Liver (tissue), 8 donors: ENCODE measurements at regions not wholly inside any gene's neighbourhood (a gene's known extent, or its start where the extent isn't known, plus 50 kb on each side); places are given as distances from the start of the nearest gene placed in this dataset.

Source experiments
- DNase-seq: peaks from one replicate; pipeline ENCODE4 v3.0.0-alpha.2; 2017; ENCODE audit warnings: low spot score
- H3K27ac ChIP-seq, 2 donors: one replicate each; pipeline ENCODE4 v1.7.0; 2013; ENCODE audit warnings: inconsistent platforms in 2 of 2, low read length in 2 of 2, control low read depth in 1 of 2, low read depth in 1 of 2, mild to moderate bottlenecking in 1 of 2
- H3K27me3 ChIP-seq, 4 donors: one replicate each; pipeline versions ENCODE4 v1.6.1 to v1.7.0; 2013; ENCODE audit warnings: low read length in 3 of 4, inconsistent platforms in 1 of 4, mild to moderate bottlenecking in 1 of 4, moderate library complexity in 1 of 4; ENCODE audit not compliant: control insufficient read depth in 4 of 4, insufficient read depth in 4 of 4
- H3K36me3 ChIP-seq, 4 donors: one replicate each; pipeline versions ENCODE4 v1.6.1 to v1.7.0; 2013; ENCODE audit warnings: low read length in 3 of 4, mild to moderate bottlenecking in 3 of 4, low read depth in 1 of 4, moderate library complexity in 1 of 4; ENCODE audit not compliant: control insufficient read depth in 4 of 4, insufficient read depth in 3 of 4
- H3K4me1 ChIP-seq, 4 donors: one replicate each; pipeline versions ENCODE4 v1.6.1 to v1.7.0; 2013; ENCODE audit warnings: low read length in 3 of 4, mild to moderate bottlenecking in 3 of 4, moderate library complexity in 1 of 4; ENCODE audit not compliant: control insufficient read depth in 4 of 4, insufficient read depth in 4 of 4
- H3K4me3 ChIP-seq, 3 donors: one replicate each; pipeline versions ENCODE4 v1.6.1 to v1.7.0; 2013; ENCODE audit warnings: low read length in 3 of 3, control low read depth in 1 of 3, low read depth in 1 of 3, mild to moderate bottlenecking in 1 of 3
- H3K9ac ChIP-seq, 2 donors: one replicate each; pipeline ENCODE4 v1.7.0; 2013; ENCODE audit warnings: low read length in 2 of 2, mild to moderate bottlenecking in 2 of 2, moderate library complexity in 2 of 2, control low read depth in 1 of 2, low read depth in 1 of 2
- H3K9me3 ChIP-seq, 4 donors: one replicate each; pipeline versions ENCODE4 v1.6.1 to v1.7.0; 2013; ENCODE audit warnings: low read length in 3 of 4; ENCODE audit not compliant: control insufficient read depth in 4 of 4
- ATF3 ChIP-seq: IDR thresholded peaks from 2 replicates; pipeline ENCODE4 v1.6.1; 2016; ENCODE audit warnings: antibody characterized with exemption
- EGR1 ChIP-seq, 2 donors: IDR thresholded peaks; 2 replicates each; pipeline ENCODE4 v1.6.1; 2016 to 2018; ENCODE audit warnings: antibody characterized with exemption in 2 of 2, low read depth in 2 of 2
- FOXA2 ChIP-seq: IDR thresholded peaks from 2 replicates; pipeline ENCODE4 v1.6.1; 2016; ENCODE audit warnings: antibody characterized with exemption
- GABPA ChIP-seq, 2 donors: IDR thresholded peaks in 1 of 2; conservative IDR thresholded peaks in 1 of 2; 2 replicates each; pipeline ENCODE4 v1.6.1; 2016; ENCODE audit warnings: antibody characterized with exemption in 2 of 2, mild to moderate bottlenecking in 1 of 2, moderate library complexity in 1 of 2
- HNF4A ChIP-seq, 2 donors: conservative IDR thresholded peaks; 2 replicates each; pipeline ENCODE4 v1.6.1; 2016; ENCODE audit warnings: antibody characterized with exemption in 2 of 2, mild to moderate bottlenecking in 2 of 2
- HNF4G ChIP-seq: IDR thresholded peaks from 2 replicates; pipeline ENCODE4 v1.6.1; 2016; ENCODE audit warnings: antibody characterized with exemption
- JUND ChIP-seq, 2 donors: IDR thresholded peaks; 2 replicates each; pipeline ENCODE4 v1.6.1; 2016; ENCODE audit warnings: antibody characterized with exemption in 2 of 2
- RXRA ChIP-seq, 2 donors: IDR thresholded peaks; 2 replicates each; pipeline ENCODE4 v1.6.1; 2017 to 2018; ENCODE audit warnings: antibody characterized with exemption in 2 of 2, mild to moderate bottlenecking in 1 of 2
- TAF1 ChIP-seq: conservative IDR thresholded peaks from 2 replicates; pipeline ENCODE4 v1.6.1; 2016; ENCODE audit warnings: antibody characterized with exemption, mild to moderate bottlenecking
- YY1 ChIP-seq: IDR thresholded peaks from 2 replicates; pipeline ENCODE4 v1.6.1; 2016; ENCODE audit warnings: antibody characterized with exemption, mild to moderate bottlenecking
- ZBTB33 ChIP-seq: IDR thresholded peaks from 2 replicates; pipeline ENCODE4 v1.6.1; 2016; ENCODE audit warnings: antibody characterized with exemption
- WGBS: extraction: QIAGEN DNeasy Blood & Tissue Kit; methylation state at CpG from one replicate; pipeline ENCODE4 v1.1.7; 2013; 5-methylcytosine and 5-hydroxymethylcytosine counted together
- TF ChIP-seq, protein P1 (sequence below): IDR thresholded peaks from 2 replicates; pipeline ENCODE4 v1.6.1; 2016; ENCODE audit warnings: antibody characterized with exemption
- TF ChIP-seq, protein P2 (sequence below): fragments of 150-350 bp; IDR thresholded peaks from 2 replicates; pipeline ENCODE4 v1.5.1; 2017; ENCODE audit warnings: improper control_type of control experiment, low read depth, low read length; ENCODE audit not compliant: missing input control
- donor health status: healthy.
- donor health status: healthy.
- donor health status: healthy.
- donor health status: healthy.
- donor health status: healthy.

GRCh38 chr14:84125676-84126075, 1404.3 kb upstream of the FLRT2 start:
- H3K27ac ChIP-seq, result no peak overlapping the region
- no peak for DNase-seq
- H3K36me3 ChIP-seq, result no peaks in the 10 kb centered on the region
- 70% methylated on average over 4 of the region's 4 CpGs for WGBS
- no peak overlapping the region for H3K4me3 ChIP-seq
- H3K9ac ChIP-seq, result no peak overlapping the region
- no peaks in the 10 kb centered on the region for H3K4me1 ChIP-seq
- no peaks in the 10 kb centered on the region for H3K9me3 ChIP-seq
- H3K27me3 ChIP-seq, result peaks cover 0 to 3% (median 0%) of the 10 kb centered on the region in 4 donors
- TF ChIP-seq FOXA2, result no peak
- TF ChIP-seq GABPA (IDR thresholded peaks at IDR 0.05 in 1 of 2, conservative IDR thresholded peaks at IDR 0.05 in 1 of 2), result no peak
- TF ChIP-seq HNF4A (conservative IDR thresholded peaks at IDR 0.05), result no peak
- TF ChIP-seq RXRA (IDR thresholded peaks at IDR 0.05), result no peak
- TF ChIP-seq HNF4G, result no peak
- no peak for TF ChIP-seq TAF1
- TF ChIP-seq, protein P1, sequence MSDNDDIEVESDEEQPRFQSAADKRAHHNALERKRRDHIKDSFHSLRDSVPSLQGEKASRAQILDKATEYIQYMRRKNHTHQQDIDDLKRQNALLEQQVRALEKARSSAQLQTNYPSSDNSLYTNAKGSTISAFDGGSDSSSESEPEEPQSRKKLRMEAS, result no peak

- TF ChIP-seq FOXA2 (no peak), HNF4G (no peak), TAF1 (no peak)
- TF ChIP-seq, protein P2, sequence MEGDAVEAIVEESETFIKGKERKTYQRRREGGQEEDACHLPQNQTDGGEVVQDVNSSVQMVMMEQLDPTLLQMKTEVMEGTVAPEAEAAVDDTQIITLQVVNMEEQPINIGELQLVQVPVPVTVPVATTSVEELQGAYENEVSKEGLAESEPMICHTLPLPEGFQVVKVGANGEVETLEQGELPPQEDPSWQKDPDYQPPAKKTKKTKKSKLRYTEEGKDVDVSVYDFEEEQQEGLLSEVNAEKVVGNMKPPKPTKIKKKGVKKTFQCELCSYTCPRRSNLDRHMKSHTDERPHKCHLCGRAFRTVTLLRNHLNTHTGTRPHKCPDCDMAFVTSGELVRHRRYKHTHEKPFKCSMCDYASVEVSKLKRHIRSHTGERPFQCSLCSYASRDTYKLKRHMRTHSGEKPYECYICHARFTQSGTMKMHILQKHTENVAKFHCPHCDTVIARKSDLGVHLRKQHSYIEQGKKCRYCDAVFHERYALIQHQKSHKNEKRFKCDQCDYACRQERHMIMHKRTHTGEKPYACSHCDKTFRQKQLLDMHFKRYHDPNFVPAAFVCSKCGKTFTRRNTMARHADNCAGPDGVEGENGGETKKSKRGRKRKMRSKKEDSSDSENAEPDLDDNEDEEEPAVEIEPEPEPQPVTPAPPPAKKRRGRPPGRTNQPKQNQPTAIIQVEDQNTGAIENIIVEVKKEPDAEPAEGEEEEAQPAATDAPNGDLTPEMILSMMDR, result no peak
- Histone ChIP-seq H3K9me3 (no peaks in the 10 kb centered on the region), H3K27ac (no peak overlapping the region), H3K4me3 (no peak overlapping the region), H3K4me1 (no peaks in the 10 kb centered on the region), H3K9ac (no peak overlapping the region), H3K27me3 (peaks cover 0 to 3% (median 0%) of the 10 kb centered on the region in 4 donors), H3K36me3 (no peaks in the 10 kb centered on the region)
- WGBS, result 58% methylated on average over 3 of the region's 3 CpGs
- DNase-seq, result no peak
Measured at GRCh38 chr14:84127495-84127894, 1402.4 kb upstream of the FLRT2 start.

- no peak for DNase-seq
- Histone ChIP-seq H3K36me3 (no peaks in the 10 kb centered on the region), H3K27ac (no peak overlapping the region), H3K4me1 (no peaks in the 10 kb centered on the region), H3K27me3 (peaks cover 0 to 3% (median 0%) of the 10 kb centered on the region in 4 donors), H3K4me3 (no peak overlapping the region), H3K9me3 (no peaks in the 10 kb centered on the region), H3K9ac (no peak overlapping the region)
- TF ChIP-seq YY1, result no peak
- WGBS, result 18% methylated on average over 3 of the region's 3 CpGs
Measured at GRCh38 chr14:84128050-84128449, 1401.9 kb upstream of the FLRT2 start.

GRCh38 chr14:84129007-84129406, 1400.9 kb upstream of the FLRT2 start:
- no peak for DNase-seq
- peaks cover 0 to 3% (median 0%) of the 10 kb centered on the region in 4 donors for H3K27me3 ChIP-seq
- H3K4me1 ChIP-seq, result no peaks in the 10 kb centered on the region
- no peaks in the 10 kb centered on the region for H3K36me3 ChIP-seq
- no peak overlapping the region for H3K9ac ChIP-seq
- no peak overlapping the region for H3K4me3 ChIP-seq
- no peaks in the 10 kb centered on the region for H3K9me3 ChIP-seq
- TF ChIP-seq RXRA (IDR thresholded peaks at IDR 0.05) (no peak), ZBTB33 (no peak), JUND (IDR thresholded peaks at IDR 0.05) (no peak), EGR1 (IDR thresholded peaks at IDR 0.05; ENCODE audit: low read depth in 2 of 2) (no peak), ATF3 (no peak)
- 47% methylated on average over 5 of the region's 5 CpGs for WGBS
- no peak overlapping the region for H3K27ac ChIP-seq
